HG02852 (cell line): ENCODE measurements at regions not wholly inside any gene's neighbourhood (a gene's known extent, or its start where the extent isn't known, plus 50 kb on each side); places are given as distances from the start of the nearest gene placed in this dataset.
"Not testable (repeated sequence)": the region's sequence is repeated elsewhere in the genome, so short reads cannot be mapped to it uniquely, and the experiment has no call there.

ENCODE experiments used
- ATAC-seq: cut with Tn5 transposase; IDR thresholded peaks from one replicate; pipeline ENCODE4 v1.9.1; 2021; ENCODE audit warnings: mild to moderate bottlenecking, moderate library complexity; ENCODE audit not compliant: unreplicated experiment

DNA sequence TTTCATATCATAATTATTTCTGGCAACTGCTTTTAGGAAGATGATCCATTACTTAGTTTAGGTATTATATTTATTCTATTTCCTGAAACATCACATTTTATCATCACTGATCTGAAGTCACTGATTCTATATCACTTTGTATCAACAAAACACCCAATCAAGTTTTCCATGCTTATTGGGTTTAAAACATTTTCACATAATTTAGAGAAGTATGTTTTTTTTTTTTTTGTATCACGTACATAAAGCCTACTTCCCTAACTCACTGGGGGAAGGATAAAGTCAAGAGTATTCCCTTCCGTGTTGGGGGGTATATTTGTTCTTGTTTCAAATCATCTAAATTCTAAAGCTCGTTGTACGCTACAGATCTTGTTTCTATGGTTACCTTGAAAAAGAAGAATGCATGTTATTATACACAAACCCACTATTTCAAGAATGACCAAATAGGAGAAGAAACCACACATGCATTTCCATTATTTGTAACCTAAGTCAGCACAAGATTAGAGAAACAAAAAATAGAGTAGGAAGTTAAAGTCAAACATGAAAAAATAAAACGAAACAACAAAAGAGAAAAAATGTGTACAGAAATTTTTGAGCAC, 637.2 kb upstream of the MIR17HG start:
- ATAC-seq, result no peak

DNA sequence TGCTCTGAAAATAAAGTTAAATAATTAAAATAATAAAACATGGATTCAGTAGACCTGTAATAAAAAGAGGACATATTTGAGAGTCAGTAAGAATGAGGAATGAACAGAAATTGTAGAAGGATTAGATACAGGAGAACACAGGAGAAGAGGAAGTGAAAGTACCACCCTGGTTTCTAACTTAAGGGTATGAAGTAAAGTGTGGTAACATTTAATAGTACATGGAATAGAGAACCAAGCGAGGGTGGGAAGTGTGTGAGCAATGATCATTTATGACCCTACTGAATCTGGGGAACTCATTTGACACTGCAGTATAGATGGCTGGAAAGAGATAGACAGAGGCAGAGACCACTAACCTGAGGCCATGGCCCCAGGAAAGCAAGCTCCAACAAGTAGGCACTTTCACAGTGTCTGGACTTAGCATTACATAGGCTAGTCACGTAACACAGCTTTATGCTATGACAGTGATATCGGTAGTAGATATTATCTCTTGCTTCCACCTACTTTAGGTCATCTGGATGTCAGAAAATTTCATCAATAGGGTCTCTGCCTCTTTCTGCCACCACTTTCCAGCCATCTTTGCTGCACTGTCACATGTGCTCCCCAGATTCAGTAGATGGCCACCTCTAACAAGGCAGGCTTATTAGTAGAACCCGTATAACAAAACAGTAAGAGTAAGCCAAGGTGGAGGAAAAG, 633.9 kb upstream of the MIR17HG start:
- no peak for ATAC-seq

DNA sequence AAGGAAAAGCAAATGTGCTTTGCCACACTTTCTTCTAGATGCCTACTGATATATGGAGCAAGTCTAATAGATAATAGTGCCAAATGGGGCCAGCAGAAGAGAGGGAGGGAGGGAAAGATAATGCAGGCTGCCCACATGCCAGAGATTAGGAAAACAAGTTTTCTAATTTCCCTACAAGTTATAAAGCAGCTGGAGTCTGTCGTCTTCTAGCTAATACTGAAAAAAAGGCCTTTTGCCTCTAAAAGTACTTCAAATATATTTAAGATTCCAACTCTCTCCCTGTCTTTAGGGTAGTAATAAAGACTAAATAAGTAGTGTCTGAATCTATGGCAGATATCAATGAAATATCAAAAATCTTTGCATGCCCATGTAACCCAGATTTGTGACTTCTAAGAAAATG, 632.0 kb upstream of the MIR17HG start:
- ATAC-seq, result no peak

DNA sequence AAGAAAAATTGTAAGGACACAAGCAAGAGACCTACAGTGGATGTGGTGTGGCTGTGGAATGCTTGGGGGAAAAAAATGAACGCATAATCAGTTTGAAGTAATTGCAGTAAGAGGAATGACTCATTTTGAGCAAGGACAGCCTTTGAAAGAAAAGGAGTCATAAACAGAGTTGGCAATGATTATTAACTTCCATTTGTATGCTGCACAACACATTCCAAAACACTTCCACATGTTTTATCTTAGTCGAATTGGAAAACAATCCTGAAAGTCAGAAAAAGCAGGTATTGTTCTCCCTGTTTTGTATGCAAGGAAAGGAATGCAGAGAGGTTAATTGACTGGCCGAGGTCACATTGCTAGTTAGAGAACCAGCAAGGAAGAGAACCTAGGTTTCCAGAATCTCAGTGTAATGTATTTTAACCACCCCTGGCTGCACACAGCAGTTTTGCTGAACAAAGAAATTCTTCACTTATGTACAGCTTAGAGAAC, 630.0 kb upstream of the MIR17HG start:
- ATAC-seq, result no peak

DNA sequence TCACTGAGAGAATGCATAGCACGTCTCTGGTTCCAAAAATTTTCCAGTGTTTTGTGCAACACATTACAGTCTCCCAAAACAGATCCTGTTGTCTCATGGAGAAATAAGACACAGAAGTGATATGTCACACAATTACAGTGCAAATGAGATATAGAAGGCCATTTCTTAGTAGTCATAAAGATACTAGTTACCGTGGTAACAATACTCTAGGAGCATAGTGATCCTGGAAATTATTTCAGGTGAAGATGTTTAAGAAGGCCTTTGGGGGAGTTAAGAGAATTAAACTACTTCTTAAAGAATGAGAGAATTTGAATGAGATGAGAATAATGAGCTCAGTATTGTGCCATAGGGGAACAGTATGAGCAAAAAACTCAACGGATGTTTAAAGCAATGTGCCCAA, 628.0 kb upstream of the MIR17HG start:
- no peak for ATAC-seq

DNA sequence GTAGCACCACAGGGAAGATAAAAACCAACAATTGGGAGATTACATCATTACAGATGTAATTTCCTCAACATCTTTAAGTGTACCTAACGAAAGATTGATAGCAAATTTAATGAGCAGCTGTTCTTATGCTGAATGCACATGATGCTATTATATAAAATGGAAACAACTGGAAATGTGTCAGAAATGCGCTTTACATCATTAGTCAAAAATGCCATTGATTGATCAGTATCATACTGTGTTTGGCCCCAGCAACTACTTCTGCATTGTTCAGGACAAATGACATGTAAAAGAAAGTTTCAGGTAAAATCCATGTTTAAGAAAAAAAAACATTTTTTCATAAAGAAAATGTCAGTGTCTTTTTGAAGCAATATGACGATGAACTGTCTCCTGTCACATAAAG, 625.5 kb upstream of the MIR17HG start:
- no peak for ATAC-seq

DNA sequence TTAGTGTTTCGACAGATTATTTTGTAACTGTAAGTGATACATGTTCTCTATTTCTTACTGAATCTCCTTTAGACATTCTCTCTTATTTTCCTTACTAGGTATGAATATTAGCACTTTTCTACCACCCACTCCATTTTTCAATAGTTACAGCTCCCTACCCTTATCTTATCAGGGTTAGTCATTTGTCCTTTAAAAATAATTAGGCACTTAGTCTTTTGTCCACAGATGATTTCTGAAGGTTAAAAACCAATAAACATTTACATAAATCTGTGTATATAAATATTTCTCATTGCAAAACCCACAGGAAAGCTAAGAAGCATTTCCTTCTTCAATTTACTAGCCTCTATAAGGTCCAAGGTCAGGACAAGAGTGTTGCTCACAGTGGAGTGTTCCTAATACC, 624.1 kb upstream of the MIR17HG start:
- ATAC-seq, result no peak

DNA sequence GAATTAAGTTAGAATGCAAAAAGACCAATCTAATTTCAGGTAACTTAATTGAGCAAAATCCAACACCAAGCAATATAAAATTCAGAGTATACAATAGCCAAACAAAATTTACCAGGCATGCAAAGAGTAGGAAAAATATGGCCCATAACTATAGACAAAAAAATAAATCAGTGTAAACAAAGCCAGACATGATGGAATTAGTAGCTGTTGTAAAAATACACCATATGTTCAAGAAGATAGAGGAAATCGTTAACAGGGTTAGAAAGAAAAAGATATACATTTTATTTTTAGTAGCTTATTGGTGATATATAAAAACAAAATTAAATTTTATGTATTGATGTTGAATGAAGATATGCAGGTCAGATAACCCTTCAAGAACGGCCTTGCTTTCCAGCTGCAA, 621.1 kb upstream of the MIR17HG start:
- ATAC-seq, result no peak

DNA sequence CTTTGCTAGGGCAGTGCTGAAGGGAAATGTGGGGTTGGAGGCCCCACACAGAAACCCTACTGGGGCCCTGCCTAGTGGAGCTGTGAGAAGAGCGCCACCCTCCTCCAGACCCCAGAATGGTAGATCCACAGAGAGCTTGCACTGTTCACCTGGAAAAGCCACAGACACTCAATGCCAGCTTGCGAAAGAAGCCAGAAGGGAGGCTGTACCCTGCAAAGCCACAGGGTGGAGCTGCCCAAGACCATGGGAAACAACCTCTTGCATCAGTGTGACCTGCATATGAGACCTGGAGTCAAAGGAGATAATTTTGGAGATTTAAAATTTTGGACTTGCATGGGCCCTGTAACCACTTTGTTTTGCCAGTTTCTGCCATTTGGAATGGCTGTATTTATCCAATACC, 615.4 kb upstream of the MIR17HG start:
- no peak for ATAC-seq

DNA sequence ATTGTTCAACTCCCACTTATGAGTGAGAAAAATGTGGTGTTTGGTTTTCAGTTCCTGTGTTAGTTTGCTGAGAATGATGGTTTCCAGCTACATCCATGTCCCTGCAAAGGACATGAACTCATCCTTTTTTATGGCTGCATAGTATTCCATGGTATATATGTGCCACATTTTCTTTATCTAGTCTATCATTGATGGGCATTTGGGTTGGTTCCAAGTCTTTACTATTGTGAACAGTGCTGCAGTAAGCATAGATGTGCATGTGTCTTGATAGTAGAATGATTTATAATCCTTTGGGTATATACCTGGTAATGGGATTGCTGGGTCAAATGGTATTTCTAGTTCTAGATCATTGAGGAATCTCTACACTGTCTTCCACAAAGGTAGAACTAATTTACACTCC, 613.0 kb upstream of the MIR17HG start:
- ATAC-seq, result not testable (repeated sequence)

DNA sequence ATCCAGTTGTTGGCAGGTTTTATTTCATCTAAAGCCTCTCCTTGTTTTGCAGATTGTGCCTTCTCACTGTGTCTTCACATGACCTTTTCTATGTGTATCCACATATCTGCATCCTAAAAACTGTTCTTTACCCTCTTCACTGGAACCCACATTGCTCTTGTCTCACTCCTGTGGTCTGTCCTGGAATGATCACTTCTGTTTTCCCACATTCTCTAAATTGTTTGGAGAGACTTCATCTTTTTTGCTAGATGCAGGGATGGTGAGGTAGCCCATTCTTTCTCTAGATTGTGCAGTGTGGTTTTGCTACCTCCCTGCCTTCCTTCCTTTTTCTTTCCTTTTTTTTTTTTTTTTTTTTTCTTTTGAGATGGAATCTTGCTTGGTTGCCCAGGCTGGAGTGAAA, 608.6 kb upstream of the MIR17HG start:
- ATAC-seq, result no peak

DNA sequence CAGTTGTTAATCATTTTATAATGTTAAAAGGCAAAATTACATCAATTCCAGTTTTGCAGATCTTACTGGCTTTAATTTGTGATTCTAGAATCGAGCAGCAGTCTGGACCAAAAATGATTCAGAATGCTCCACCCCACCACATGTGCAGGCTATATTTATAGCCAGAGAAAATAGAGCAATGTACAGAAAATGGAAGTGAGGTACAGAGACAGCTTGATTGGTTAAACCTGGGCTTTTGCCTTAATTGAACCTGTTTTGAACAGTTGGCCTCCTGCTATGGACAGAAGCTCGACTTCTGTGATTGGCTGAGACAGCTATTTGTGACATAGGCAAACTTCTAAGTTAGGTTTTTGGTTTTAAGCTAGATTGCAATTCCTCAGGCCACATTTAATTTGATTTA, 607.4 kb upstream of the MIR17HG start:
- ATAC-seq, result no peak

DNA sequence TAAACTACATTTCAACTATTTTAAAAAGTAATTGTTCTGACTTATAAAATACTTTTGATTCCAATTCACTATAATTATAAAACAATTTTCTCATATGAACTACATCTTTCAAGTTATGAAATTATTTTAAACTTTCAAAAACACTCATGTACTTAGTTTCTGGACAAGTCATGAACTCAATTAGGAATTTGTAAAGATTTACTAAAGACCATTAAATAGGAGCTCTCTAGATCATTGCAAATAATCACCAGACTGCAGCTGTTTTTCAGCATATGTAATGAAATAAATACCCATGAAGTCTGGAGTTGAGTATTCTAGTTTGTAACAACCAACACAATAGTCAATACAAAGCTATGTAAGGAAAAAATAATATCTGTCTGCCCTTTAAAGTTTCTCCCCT, 605.1 kb upstream of the MIR17HG start:
- no peak for ATAC-seq

DNA sequence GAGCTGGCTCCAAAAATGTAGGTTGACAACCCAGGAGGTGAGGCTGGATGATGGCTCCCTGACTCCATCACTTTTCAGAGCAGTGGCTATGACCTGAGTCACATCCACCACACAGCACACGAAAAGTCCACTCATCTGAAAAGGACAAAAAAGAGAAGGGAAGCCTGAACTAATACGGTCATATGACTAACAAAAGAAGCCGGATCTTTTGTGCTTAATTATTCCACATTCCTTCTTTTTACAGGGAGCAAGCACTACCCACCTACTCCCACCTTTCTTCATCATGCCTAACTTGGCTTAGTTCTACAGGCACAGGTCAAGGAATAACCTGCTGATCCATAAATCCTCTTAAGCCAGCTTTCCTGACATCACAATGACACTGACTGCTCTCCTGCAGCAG, 601.3 kb upstream of the MIR17HG start:
- no peak for ATAC-seq

DNA sequence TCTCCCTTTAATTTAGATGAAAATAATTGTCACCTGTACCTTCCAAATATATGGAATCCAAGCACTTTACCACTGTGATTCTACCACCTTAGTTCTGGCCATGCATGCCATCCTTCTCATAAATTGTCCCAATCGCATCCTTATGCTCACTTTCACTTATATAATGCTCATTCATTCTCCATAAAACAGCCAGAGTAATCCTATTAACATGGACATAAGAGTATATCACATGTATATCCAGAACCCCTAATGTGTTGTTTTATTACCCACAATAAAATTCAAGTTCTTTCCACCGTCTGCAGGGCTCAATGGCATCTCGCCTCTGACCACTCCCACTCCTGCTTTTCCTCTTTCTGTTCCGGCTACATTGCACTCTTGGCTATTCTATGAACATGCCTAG, 597.5 kb upstream of the MIR17HG start:
- no peak for ATAC-seq

DNA sequence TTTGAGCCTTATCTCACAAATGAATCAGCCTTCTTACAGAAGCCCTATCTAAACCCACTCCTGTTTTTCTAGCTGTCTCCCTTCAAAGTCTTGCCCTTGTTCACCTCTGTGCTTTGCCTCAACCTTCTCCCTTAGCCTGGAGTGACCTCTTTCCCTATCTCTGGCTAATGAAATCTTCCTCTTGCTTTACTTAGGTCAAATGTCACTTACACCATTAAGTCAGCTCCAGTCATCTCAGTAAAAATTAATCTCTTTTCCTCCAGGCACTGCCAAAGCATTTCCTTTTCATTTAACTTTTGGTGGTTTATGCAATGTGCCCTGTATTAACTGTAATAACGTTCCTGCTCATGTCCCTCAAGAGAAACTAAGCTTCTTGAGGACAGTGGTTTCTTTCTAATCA, 596.5 kb upstream of the MIR17HG start:
- no peak for ATAC-seq

DNA sequence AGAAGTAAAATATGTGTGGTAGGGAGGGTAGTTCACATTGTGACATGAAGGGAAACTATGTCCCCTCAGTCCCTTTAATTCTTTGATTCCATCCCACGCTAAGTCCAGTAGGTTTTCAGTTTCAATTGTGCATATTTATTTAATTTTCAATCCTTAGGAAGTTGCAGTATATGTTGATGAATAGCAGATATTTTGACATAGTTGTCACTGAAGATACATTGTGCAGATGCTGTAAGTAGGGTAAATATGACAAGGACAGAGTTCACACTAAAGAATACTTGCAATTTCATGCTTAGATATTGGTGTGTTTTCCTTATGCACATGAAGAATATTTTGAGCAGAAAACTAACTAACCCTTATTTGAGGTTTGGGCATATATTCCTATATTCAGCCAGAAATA, 595.4 kb upstream of the MIR17HG start:
- ATAC-seq, result no peak

DNA sequence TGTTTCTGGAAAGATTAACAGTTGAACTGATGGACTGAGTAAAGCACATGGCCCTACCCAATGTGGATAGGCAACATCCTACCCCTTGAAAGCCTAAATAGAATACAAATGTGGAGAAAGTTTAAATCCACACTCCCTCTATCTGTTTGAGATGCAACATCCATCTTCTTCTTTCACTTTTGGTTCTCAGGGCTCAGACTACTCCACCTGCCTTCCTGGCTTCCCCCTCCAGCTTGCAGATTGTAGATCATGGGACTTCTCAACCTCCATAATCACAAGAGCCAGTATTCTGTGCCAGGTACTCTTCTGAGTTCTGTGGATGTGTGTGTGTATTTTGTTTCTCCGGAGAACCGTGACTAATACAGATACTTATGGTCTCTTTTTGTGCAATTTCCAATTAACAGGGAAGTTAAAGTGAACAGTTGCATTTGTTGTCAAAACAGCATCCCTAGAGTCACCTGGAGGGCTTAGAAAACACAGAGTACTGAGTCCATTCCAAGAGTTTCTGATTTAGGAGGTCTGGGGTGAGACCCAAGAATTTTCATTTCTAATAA, 590.3 kb upstream of the MIR17HG start:
- no peak for ATAC-seq

DNA sequence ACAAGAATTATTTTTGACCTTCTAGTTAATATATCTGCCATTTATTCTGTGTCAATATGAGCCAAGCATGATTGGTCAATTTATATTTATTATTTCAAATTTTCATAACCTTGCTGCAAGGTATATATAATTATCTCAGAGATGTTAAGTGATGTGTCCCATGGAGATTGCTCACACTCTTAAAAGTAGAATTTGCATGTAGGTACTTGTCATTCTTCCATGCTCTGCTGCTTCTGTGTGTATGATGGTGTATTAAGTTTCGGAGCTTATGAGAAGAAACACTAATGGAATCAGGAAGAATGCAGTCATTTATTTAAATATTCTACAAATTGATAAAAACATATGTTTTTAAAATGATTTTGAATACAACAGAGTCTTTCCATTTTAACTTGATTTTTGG, 586.8 kb upstream of the MIR17HG start:
- ATAC-seq, result no peak

DNA sequence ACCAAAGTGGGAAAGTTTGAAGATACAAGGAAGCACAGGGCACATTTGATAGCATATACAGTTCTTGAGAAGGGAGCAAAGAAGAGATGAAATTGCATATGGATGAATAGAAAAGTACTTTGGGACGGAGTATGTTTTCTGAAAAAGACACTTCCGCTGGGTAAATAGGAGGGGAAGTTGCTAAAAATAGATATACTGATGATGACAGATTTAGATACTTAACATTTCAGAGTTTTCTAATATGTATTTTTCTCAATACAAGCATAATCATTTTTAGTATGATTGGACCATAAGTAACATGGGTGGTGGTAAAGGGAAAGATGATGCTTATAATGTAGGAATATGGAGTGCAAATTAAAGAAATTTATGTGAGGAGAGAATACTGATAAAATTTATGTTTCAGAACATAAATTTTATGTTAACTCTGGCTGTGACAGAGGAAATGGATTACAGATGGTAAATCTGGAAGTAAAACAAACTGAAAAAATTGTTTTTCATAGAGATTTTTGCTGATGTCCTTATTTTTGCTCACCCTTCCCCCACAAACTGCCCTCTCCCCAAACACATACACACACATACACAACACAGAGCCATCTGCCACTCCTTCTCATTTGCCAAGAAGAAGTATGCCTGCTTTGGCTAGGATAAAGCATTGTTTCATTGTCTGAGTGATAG, 583.9 kb upstream of the MIR17HG start:
- no peak for ATAC-seq

DNA sequence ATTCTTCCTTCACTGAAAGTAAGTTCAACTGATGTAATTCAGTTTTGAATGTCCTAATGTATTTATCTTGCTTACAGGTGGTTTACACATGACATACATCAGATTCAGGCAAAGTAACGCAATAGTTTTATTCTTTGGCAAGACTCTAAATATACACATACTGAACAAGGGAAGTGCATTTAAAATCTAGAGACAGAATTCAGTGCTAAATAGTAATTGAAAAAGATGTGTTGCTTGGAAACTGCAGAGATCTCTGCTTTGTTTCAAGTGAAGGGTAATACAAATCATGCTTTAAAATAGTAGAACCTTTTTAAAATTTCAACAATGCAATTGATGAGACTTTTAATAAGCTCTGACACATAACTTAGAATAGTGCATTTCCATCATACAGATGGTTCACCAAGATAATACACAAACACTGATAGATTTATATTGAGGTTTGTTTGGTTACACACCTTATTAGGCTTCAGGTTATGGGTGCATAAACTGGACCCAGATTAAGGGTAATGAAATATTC, 581.0 kb upstream of the MIR17HG start:
- no peak for ATAC-seq

DNA sequence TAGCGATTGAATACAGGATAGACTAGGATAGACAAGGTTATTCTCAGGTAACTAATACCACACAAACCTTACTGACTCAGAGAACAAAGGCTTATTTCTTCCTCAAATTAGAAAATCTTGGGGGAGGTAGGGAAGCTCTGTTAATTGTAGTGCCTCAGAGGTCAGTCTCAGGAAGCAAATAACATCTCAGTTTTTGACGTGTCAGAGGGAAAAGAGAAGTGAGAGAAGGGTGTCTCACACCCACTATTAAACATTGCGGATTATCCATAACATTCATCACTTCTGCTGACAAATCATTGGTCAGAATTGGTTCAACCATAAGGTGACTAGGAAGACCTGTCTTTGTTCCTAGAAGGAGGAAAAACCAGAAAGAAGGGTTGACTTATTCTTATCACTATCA, 579.4 kb upstream of the MIR17HG start:
- no peak for ATAC-seq
